GM18517 (cell line): ENCODE measurements at regions not wholly inside any gene's neighbourhood (a gene's known extent, or its start where the extent isn't known, plus 50 kb on each side); places are given as distances from the start of the nearest gene placed in this dataset.

ENCODE experiments used
- ATAC-seq: cut with Tn5 transposase; IDR thresholded peaks from one replicate; pipeline ENCODE4 v1.9.1; 2021; ENCODE audit warnings: mild to moderate bottlenecking, moderate library complexity; ENCODE audit not compliant: unreplicated experiment

DNA sequence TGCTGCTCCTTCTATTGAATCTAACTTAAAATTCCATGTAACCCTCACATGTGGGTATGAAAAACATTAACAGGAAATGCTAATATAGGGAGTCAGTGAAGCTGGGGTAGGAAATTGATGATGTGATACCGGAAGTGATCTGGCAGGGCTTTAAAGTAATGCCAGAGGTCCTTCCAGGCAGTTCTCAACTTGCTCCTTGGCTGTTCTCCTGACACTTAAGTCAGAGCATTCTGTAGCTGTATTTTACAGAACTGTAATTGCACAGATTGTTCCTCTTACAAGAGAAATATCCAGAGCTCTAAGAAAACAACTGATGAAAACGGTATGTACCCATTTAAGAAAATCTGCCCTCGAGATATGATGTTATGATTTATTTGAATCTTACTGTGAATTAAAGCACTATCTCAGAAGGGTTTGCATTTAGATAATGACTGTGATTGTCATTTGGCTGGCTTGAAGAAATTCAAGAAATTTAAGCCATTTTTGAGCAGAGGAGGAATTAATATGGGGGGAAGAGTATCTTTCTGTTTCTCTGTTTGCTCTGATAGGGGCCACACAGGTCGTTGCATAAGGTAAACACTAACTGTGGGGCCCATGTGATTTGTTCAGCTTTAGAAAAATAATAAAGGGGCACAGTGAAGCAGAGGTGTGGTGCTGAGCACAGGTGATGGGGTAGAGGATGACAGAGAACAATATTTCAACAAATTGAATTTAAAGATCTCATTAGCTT, 88.4 kb downstream of the BBS10 start:
- no peak for ATAC-seq

DNA sequence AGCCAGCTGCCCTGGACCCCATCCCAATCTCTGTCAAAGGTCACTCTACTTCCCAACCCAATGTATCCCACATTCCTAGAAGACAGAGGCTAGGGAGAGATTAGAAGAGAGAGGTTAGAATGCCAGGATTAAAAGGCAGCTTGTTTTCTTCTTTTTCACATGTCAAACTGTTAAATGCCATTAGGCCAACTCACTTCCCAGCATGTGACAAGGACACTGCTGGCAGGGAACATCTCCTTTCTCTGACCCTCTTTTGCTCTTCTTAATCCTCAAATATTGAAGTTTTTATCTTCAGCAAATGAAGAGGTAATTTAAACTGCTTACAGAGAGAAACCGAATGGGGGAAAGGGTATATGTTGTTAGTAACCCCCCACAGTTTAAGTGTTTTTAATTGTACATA, 89.1 kb downstream of the BBS10 start:
- no peak for ATAC-seq

DNA sequence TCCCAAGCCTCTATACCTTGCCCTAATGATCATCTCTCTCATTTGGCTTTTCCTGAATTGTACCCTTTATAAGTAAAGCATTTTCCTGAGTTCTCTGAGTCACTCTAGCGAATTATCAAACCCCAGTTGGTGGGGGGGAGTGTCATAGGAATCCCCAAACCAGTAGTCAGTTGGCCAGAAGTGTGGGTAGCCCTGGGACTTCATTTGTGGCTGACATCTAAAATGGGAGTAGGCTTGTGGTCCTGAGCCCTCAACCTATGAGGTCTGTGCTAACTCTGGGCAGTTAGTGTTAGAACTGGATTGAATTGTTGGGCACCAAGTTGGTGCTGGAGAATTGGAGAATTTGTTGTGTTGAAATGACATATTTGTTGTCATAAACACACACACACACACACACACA, 91.3 kb downstream of the BBS10 start:
- no peak for ATAC-seq

- ATAC-seq: no peak
Observed at GRCh38 chr12:76256321-76256720, 91.9 kb downstream of the BBS10 start.

GRCh38 chr12:76255692-76256091, 92.5 kb downstream of the BBS10 start:
- no peak for ATAC-seq

GRCh38 chr12:76255281-76255680, 92.9 kb downstream of the BBS10 start:
- ATAC-seq: no peak

DNA sequence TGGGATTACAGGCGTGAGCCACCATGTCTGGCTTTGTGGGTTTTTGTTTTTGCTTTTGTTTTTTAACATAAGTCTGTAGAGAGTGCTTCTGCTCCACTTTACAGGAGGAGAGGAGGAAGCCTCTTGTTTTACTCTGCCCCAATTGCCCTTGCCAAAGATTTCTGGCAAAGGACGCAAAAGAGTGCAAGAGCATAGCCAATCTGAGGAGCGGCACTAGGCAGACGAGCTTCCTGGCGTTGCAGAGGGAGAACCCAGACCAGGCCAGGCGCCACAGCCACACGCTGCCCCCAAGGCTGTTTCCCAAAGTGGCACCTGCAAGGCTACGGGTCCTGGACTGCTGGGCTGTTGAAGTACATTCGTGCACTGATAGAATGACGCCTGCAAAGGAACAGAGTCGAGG, 96.2 kb downstream of the BBS10 start:
- no peak for ATAC-seq

DNA sequence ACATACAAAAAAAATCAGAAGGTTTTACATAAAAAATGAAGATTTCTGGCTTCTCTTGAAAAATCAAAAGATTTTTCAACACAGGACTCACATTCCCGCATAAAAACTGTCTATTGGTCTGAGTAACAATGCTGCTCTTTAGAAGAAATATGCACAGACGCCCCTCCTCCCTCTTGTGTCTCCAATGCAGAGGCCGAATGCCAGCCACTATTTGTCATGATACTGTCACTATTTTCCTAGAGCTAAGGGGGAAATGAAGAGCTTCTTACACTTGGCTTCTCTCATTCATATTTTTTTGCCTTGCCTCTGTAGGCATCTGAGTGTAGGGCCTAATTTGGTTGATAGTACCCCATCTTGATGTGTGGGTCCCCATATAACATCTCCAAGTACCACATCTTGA, 98.0 kb downstream of the BBS10 start:
- no peak for ATAC-seq

DNA sequence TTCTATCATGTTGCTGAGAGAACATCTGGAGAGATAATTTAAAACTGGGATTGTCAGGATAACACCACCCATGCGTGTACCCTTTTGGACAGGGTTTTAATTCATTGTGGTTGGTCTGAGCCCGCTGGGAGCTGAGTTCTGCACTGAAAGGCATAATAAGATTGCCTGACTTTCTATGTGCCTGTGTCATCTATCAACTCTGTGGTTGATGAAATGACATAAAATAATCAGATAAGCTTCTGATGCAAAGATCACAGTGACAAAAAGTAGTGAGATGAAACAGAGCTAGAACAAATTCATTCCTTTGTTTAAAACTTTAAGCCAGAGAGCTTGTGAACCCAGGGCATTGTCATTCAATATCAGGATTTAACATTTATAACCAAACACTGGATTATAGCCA, 98.7 kb downstream of the BBS10 start:
- no peak for ATAC-seq

DNA sequence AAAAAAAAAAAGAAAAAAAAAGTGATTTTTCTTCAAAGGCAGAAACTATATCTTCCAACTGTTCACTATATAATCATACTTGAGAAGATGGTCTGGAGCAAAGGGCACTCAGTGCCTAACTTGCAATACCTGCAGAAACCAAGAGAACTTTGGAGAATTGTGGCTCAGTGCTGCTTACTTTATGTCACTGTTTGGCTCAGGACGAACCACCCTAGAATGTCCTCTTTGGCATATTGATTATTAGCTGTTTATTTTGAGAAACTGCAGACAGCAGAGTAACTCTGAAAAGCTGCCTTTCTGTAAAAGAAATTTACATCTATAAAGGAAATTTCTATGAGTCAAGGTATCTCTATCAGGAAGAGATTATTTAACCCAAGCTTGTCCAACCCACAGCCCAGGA, 100.2 kb downstream of the BBS10 start:
- no peak for ATAC-seq

DNA sequence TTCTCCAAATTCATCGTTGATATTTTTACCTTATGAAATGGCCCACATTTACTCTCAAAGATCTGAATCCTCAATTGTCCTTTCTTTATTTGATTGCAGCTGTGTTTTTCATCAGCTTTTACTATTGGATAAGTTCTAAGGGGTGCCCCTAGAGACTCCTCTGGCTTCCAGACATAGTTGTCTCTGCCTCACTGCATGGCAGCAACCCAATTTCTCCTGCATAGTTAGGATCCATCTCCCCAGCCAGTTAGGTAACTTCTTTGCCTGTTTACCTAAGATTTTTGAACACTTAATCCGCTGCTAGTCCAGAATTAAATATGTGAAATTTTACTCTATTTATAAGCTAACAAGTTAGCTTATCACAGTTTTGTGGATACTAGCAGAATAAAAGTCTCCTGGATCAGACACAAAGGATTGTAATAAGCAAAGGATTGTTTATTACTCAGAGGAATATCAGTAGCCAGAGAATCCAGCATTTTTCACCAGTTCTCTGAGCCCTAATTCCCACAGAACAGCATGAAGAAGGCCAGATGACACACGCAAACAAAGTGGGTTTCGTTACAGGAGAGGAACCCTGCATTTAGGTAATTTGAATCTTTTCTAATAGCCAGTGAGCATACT, 101.1 kb downstream of the BBS10 start:
- no peak for ATAC-seq

DNA sequence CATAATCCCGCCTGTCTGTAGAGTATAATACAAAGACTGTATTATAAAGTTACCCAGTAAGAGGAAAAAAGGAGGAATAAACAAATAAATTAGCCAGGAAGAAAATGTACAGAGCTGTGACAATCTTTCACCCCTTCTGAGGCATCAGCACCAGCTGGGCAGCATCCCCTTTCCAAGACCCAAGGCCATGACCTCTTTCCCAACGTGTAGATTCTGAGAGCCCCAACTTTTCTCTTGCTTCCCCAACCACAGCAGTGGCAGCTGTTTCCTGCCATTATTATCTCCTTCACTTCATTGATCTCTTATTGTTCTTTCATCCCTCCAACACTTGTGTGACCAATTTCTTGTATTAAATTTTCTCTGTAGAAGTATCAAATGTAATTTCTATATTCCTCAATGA, 101.6 kb downstream of the BBS10 start:
- ATAC-seq: no peak

- no peak for ATAC-seq
Observed at GRCh38 chr12:76244300-76244699, 103.9 kb downstream of the BBS10 start.

DNA sequence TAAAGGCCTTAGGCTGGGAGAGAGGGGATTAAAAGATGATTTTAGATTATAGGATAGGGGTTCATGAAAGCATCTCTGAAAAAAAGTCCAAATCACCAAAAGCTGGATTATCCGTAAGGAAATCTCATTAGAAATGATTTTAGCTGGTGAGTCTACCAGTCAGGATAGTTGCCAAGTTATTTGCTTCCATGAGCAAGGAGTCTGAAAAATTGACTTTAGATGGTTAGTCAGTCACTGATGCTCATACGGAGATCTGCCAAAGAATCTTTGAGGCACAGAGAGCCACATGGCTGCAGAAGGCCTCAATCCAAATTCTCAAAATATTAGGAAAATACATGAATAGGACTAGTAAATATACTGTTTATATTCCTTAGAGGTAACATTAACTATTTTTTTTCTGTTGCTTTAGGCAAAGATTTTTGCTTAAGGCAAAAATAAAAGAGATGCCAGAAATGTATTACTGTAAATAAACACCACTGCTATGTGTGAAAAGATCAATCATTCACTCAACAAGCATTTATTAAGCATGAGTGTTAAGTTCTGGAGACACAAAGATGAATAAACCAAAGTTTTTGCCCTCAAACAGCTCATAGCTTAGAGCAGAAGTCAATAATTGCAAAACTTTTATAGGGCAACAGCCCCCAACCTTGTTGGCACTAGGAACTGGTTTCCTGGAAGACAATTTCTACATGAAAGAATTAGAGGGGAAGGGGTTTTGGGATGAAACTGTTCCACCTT, 105.2 kb downstream of the BBS10 start:
- ATAC-seq: no peak

- ATAC-seq: no peak
Observed at GRCh38 chr12:76241371-76241770, 106.8 kb downstream of the BBS10 start.

DNA sequence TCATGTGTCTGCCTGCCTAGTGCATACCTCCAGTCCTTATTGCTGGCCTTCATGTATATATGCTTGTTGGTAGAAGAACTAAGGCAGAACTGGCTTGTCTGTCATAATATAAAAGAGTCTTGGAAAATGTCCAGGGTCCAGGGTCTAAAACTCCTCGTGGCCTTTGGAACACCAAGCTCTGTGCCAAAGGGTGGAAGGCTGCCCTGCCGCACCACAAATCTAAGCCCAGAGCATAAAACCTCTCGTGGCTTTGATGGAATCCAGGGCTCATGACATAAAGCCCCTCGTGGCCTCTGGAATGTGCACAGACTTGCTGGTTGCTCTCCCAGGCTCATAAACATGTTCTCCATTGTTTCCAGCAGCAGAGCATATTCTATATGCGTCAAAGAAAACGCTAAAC, 107.9 kb downstream of the BBS10 start:
- ATAC-seq: no peak

GRCh38 chr12:76238688-76239087, 109.5 kb downstream of the BBS10 start:
- no peak for ATAC-seq

- ATAC-seq: no peak
Observed at GRCh38 chr12:76237086-76237701, 111.0 kb downstream of the BBS10 start.

- ATAC-seq: no peak
Observed at GRCh38 chr12:76236640-76237039, 111.6 kb downstream of the BBS10 start.

DNA sequence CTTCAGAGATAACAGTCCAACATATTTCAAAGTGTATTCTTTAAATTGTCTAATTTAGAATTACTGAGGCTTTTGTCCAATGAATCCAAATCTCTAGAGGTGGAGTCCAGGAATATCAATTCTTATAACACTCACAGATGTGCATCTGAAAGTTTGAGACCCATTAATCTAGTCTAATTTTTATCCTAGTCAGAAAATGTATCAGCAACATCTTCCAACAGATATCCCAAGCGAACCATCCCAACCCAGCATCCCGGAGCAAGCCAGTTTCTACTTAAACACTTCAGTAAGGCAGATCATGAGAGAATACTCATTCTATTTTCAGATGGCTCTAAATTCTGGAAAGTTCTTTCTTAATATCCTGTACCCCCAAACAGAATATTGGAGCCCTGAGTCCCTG, 113.5 kb downstream of the BBS10 start:
- ATAC-seq: no peak

DNA sequence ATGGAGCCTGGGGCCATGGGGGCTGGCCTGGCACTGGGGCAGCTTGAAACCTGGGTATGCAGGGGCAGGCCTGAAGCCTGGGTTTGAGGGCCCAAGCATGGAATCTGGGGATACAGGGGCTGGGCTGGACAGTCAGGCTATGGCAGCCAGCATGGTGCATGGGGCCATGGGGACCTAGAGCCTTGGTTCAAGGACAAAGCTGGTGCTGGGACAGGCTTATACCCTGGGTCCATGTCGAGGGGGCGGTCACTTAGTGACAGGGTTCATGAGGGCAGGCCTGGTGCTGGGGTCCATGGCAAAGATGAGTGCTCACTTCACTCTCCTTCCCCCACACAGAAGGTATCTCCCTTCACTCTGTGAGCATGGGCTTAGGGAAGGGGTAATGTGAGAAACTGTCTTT, 116.2 kb downstream of the BBS10 start:
- no peak for ATAC-seq

- no peak for ATAC-seq
Observed at GRCh38 chr12:76226956-76227355, 121.3 kb downstream of the BBS10 start.
